GM21360 (cell line): ENCODE measurements at regions not wholly inside any gene's neighbourhood (a gene's known extent, or its start where the extent isn't known, plus 50 kb on each side); places are given as distances from the start of the nearest gene placed in this dataset.
A peak's percentile ranks its signal among the peaks of the same experiment; 100 is the strongest.
"Not testable (repeated sequence)": the region's sequence is repeated elsewhere in the genome, so short reads cannot be mapped to it uniquely, and the experiment has no call there.

Source experiments
- ATAC-seq: cut with Tn5 transposase; IDR thresholded peaks from one replicate; pipeline ENCODE4 v1.9.1; 2021; ENCODE audit warnings: mild to moderate bottlenecking, moderate library complexity; ENCODE audit not compliant: unreplicated experiment

DNA sequence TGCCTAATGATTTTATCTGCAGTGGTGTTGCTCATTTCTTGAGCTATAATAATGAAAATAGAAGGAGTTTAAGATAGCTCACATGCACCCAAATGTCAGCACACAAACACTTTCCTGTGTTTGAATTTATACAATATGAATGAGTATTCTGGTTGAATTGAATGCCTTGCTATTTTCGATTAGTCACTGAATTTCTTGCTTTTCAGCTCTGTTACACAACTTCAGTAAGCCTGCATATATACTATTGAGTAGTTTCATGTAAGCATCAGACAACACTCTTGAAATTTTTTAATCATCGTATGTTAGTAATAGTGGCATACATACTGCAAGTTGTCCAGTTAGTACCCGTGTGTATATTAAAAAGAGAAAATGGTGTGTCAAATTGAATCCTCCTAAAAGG lies 281.5 kb upstream of the GRIA1 start:
- ATAC-seq: no peak

DNA sequence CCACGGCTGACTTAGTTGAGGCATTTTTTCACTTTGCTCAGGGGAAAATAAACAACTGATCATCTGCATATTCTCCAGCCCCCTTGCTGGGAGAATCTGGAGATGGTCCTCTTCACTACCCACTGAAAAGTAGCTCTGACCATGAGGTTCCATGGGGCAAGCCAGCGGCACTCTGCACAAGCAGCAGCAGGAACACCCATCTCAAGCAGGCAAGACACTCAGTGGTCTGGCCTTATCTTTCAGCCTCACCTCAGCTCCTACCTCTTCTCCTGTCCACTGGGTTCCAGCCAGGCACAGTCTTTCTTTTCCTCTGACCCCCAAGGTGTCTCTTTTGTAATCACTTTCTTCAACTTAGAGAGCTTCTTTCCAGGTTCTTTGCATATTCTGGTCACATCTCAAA lies 280.8 kb upstream of the GRIA1 start:
- no peak for ATAC-seq

DNA sequence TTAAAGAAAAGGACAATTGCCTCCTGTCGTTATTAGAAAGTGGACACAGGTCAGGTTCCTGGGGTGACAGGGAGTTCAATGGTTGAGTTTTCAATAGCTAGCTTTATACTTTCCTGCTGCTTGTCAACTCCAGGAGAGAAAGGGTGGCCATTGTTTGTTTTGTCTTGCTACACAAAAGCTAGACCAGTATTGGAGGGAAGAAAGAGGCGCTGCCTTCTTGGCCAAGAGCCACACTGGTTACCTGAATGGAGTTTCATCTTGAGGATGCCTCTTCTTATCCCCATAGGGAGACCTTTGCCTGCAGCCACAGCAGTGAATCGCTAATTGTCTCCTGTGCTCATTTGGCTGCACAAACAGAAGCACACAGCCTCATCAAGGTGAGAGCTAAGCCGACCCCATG lies 279.4 kb upstream of the GRIA1 start:
- no peak for ATAC-seq

DNA sequence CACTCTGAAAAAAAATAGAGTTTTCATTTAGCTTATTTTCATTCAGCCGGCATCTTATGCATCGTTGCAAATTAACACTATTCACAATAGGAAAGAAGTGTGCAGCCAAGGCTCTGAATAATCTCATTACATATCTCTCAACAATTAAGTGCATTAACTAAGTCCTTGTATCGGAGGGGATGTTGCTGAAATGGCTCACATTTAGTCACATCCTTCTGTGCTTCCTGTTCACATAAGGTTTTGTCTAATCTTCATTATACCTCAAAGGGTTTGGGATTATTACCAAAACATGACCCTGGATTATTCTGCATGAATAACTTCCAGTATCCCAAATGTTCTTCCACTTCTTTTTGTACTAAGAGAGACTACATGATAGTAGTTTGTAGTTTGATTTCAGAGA lies 278.0 kb upstream of the GRIA1 start:
- no peak for ATAC-seq

DNA sequence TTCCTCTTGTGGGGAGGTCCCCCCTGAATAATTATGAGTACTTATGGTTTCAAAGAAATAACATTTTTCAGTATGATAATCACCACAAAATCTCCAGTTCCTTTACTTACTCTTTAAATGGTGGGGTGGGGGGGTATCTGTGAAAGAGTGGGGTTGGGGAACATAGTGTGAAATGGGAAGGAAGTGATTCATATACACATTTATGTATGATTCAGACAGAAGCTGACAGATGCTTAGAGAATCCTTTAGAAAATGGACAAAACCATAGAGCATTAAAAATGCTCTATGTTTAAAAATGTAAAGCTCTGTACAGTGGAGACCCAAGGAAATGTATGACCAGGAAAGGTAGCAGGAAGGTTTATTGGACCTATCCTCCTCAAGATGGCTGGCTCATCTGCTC lies 267.5 kb upstream of the GRIA1 start:
- ATAC-seq: no peak

DNA sequence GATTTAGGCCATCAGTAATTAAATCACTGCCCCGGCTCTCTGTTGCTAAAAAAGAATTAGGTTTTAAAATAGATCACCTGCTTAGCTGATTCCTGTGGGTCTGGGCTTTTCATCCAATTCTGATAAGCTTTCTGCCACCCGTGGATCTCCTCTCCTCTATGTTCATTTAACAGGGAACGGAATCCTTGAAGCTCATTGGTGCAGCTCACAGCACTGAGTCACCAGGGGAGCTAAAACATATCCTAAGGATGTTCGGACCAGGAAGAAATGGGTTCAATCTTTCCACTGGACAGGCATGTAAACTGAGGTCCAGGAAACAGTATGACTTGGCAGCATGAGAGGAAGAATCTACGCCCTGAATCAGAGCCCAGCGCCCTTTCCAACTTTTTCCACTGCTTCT lies 267.1 kb upstream of the GRIA1 start:
- ATAC-seq: no peak

DNA sequence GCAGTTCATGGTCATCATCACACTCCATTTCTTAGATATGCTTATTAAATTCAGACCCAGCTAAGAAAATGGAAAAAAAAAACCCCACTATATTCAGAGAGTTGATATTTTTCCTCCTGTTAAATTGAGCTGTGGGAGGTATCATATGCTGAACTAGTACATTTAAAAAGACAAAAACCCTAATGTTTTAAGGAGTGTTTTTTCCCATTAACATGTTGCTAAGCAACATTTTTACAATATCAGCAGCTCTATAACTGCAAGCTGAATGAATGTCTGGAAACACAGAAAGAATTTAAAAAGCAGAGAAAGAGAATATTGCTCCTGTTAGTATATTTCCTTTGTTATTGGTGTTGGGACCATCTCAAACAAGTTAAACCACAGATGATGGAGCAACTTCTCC lies 265.8 kb upstream of the GRIA1 start:
- ATAC-seq: no peak

DNA sequence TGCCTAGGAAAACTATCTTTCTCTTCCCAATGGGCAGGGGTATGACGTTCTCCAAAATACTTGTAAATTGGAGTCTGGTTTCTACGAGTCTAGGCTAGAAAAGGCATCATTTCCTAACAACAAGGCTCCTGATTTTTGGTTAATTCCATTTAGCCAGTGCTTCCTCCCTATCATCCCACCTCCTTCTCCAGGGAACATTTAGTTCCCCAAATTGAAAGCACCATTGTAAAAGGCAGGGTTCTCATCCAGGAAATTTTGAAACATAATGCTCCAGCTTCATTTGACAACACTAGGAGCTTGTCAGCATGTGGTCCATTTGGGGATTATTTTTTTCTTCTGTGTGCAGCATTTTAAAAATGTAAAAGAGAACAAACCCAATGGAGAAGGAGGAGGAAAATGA lies 256.5 kb upstream of the GRIA1 start:
- no peak for ATAC-seq

DNA sequence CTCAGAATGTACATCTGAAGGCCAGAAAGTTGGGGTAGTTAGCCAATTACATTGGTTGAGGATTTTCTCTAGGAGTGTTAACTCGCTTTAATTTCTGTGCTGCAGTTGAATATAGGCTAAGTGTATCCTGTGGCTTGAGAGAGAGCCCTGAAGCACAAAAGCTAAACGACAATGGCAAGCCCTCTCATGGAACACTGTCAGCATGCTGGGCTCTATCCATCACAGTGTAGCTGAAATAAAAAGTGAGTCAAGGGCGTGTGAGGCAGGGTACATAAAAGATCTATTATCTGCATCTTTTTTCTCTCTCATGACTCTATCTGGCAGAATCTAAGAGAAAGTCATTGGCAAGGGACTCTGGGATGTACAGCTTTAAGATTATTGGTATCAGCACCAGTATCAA lies 254.2 kb upstream of the GRIA1 start:
- ATAC-seq: no peak

DNA sequence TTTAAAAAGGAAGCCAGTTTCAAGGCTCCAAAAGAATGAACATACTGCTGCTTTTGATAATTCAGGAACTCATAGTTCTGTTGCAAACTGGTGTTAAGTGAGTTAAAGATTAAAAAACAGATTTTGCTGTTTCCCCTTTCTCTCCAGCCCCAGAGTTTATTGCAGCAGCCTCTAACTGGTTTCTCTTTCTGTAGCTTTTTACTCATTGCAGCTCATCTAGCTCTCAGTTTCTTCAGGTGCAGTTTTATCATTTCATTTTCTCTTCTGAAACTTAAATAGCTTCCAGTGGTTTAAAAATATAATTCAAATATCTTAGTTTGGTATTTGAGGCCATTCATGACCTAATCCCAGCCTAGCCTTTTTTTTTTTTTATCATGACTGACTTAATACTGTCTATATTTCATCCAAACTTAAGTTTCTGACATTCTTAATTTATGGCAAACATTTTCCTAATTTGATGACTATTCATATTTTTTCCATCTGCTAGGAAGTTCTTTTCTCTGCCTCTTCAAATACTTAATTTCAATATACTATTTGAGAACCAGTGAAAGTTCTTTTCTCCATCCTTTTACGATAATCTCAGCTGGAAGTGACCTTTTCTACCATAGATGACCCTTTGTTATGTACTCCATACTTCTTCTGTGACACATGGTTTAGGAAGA lies 252.7 kb upstream of the GRIA1 start:
- ATAC-seq: peak; percentile 67

DNA sequence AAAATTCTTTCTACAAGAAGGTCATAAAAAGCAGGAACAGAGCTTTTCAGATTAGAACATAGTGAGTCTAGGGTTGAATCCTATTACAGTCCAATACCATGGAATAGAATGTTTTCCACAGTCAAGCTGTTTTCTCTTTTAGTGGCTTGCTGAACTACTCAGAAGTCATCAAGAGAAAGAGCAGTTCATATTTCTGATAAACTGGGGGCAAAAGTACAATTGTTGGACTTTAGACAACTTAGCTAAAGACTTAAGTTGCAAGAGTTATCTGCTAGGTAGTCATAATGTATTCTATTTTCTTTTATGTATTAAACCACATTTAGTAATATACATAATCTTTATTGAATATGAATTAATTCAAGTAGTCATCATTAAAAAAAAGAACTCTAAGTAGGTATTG lies 233.1 kb upstream of the GRIA1 start:
- no peak for ATAC-seq

DNA sequence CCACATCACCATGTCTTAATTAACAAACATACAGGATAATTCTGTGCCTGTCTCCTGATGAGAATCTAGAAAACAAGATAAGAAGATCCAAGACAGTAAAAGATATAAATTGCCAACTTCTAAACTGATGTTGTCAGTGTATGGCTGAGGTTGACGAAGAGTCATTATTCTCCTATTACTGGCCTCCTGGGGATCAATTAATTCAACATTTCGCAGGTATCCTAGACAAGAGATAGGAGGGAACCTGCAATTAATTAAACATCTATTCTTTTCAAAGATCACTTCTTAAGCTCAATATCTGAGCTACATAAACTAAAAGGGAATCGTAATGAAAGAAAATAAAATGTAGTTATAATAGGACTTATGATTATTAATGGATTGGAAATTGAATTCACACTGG lies 232.0 kb upstream of the GRIA1 start:
- ATAC-seq: no peak

DNA sequence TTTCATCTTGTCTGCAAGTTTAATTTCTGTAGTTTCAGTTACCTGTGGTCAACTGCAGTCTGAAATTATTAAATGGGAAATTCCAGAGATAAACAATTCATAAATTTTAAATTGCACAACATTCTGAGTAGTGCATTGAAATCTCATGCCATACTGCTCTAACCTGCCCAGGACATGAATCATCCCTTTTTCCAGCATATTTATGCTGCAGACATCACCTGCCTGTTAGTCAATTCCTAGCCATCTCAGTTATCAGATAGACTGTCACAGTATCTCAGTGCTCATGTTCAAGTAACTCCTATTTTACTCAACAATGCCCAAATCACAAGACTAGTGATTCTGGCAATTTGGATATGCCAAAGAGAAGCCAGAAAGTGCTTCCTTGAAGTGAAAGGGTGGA lies 223.0 kb upstream of the GRIA1 start:
- ATAC-seq: no peak

DNA sequence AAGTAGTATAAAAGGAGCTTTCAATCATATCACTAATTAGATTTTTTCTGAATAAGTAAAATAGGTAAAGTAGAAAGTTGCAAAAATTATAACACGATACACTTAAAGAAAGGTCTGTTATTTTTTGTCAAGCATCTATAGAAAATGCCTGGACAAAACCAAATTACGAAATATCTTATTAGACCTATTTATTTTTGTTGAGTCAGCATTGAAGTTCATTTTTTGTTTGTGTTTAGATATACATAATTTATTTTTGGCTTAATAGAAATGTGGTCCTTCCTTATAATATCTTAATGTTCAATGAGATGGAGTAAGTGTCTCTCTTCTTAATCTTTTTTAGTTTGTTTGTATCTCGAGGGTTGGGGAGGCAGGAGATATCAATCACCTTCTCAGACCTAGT lies 214.8 kb upstream of the GRIA1 start:
- no peak for ATAC-seq

DNA sequence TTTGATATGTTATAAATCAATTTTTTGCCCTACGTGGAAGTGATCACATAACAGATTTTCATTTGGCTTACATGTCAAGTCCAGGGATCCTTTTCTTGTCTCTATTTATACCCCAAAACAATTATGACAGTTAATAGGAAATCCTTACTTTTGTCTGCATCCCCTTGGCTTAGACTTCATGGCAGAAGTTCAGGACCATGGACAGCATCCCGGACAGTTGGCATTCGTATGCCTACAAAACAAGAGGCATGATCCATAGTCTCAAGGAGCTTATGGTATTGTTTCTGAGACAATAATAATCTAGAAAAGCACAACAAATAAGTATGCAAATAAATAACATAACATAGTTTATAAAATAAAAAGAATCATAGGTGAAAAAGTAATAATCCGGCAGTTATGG lies 214.3 kb upstream of the GRIA1 start:
- ATAC-seq: no peak

DNA sequence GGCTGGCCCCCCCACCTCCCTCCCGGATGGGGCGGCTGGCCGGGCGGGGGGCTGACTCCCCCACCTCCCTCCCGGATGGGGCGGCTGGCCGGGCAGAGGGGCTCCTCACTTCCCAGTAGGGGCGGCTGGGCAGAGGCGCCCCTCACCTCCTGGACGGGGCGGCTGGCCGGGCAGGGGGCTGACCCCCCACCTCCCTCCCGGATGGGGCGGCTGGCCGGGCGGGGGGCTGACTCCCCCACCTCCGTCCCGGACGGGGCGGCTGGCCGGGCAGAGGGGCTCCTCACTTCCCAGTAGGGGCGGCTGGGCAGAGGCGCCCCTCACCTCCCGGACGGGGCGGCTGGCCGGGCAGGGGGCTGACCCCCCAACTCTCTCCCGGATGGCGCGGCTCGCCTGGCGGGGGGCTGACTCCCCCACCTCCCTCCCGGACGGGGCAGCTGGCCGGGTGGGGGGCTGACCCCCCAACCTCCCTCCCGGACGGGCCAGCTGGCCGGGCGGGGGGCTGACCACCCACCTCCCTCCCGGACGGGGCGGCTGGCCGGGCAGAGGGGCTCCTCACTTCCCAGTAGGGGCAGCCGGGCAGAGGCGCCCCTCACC lies 194.1 kb upstream of the GRIA1 start:
- not testable (repeated sequence) for ATAC-seq

DNA sequence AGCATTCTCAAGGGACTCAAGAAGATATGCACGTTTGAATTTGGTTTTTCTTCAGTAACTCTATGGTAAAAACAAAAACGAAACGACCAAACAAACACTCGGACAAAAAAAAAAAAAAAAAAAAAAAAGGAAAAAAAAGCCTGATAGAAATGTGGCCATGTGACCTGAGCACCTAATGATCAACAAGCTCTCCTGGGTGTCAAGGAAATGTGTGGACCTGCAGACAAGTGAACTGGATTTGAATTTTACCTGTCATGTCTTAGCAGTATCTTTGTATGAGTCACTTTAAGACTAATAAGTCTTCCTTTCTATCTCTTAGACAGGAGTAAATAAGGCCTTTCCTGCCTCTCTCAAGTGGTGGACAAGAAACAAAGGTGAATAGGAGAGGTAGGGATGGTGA lies 190.6 kb upstream of the GRIA1 start:
- no peak for ATAC-seq

DNA sequence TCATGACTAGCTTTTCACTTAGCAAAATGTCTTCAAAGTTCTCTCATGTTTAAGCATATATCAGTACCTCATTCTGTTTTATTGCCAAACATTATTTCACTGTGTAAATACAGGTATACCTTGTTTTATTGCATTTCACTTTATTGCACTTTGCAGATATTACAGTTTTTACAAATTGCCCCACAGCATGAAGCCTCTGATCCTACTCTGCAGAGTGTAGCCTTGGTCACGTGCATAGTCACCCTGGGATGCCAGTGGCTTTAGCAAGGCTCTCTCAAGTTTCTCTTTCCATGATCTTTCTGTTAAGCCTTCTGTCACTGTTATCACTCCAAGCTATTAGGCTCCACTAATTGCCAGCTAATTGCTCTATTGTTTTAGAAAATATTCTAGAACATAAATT lies 182.2 kb upstream of the GRIA1 start:
- no peak for ATAC-seq

DNA sequence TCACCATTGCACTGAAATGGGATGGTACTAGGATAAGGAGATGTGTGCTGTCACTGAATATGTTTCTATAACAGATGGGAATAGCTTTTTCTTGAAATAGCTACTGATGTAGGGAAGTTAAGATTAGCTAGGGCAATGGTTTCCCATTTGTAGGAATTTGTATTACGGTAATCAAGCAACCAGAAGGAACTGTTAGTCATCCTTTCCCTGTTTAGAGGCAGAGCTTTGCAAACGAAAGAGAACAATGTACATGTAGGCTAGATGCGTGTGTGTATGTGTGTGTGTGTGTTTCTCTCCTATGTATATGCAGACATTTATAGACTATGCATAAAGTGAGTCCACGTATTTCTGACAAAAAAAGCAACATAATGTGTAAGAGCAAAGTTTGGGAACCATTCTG lies 171.9 kb upstream of the GRIA1 start:
- no peak for ATAC-seq

DNA sequence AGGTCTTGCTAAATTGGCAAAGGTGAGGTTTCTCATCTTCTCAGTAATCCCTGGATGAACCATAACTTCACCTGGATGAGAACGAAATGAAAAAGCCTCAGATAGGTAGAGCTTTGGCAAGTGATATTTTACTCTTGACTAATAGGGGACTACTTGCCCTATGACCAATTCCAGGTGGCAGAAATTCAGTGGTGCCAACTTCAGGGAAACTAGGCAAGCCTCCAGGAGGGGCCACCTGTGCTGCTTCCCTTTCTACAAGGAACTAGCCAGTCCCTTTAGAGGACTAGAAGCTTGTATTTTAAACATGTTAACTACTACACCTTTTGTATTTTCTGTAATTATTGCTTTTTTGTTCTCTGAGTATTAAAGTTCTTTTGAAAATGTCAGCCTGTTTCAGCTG lies 169.0 kb upstream of the GRIA1 start:
- no peak for ATAC-seq

DNA sequence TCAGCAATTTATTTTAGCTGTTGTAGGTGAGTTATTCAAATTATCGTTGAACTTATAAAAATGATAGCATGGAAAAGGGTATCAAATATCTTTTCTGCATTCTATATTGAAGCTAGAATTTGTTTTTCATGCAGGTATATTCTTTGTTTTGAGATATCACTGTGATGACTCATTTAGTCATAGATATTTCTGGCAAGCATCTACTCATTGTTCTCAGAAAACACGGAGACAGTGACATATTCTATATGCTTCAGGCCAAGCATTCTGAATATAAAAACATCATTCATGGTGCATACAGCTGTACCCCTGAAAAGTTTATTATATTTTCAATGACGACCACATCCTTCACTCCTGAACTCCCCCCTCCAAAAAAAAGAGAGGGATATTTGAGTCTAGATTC lies 150.3 kb upstream of the GRIA1 start:
- no peak for ATAC-seq

DNA sequence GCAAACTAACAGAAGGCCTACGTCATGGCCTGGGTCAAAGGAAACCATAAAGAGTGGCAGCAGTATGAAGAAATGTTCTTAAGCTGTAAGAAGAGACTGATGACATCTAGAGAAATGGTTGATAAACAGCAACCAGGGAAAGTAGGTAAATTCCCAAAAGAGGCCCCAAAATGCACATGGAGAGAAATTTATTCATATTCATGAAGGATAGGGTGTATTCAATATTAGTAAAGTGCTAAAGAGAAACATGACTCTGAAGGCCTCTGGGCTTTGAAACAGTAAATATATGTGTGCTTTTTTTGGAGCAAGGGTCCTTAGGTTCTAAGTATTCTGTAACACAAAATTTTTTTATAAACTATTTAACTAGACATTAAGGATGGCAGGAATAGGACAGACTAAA lies 149.7 kb upstream of the GRIA1 start:
- no peak for ATAC-seq

DNA sequence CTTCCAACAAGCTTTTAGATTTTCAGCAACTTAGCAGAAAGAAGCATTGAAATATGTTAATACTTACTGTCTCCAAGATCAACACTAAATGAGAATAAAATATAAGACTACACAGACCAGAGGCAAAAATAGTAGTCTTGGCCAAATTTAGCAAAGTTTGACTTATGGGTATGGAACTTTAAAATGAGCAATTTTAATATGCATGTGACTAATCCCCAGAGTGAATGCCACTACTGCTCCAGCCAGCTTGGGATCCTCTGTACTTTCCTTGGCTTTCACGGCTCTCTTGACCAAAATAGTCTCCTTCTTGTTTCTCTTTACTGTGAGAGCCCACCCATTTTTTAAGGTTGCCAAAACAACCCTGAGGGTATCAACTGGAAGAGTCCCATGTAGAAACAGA lies 148.0 kb upstream of the GRIA1 start:
- ATAC-seq: no peak
